GM19397 (cell line): ENCODE measurements at regions not wholly inside any gene's neighbourhood (a gene's known extent, or its start where the extent isn't known, plus 50 kb on each side); places are given as distances from the start of the nearest gene placed in this dataset.
"Not testable (repeated sequence)": the region's sequence is repeated elsewhere in the genome, so short reads cannot be mapped to it uniquely, and the experiment has no call there.

Experiments
- ATAC-seq: cut with Tn5 transposase; IDR thresholded peaks from one replicate; pipeline ENCODE4 v1.9.1; 2021; ENCODE audit warnings: mild to moderate bottlenecking, moderate library complexity; ENCODE audit not compliant: unreplicated experiment

GRCh38 chr18:54433368-54433767 is 75.7 kb downstream of the C18orf54 start:
- ATAC-seq = no peak

- no peak for ATAC-seq
Observed at GRCh38 chr18:54433857-54434256, 76.2 kb downstream of the C18orf54 start.

- no peak for ATAC-seq
Observed at GRCh38 chr18:54434453-54434852, 76.7 kb downstream of the C18orf54 start.

- ATAC-seq = no peak
Observed at GRCh38 chr18:54436501-54436900, 78.8 kb downstream of the C18orf54 start.

- ATAC-seq = no peak
Observed at GRCh38 chr18:54440292-54440691, 82.6 kb downstream of the C18orf54 start.

- peak; percentile 77 for ATAC-seq
Observed at GRCh38 chr18:54444319-54444914, 86.7 kb downstream of the C18orf54 start.

- ATAC-seq = no peak
Observed at GRCh38 chr18:54453996-54454395, 96.3 kb downstream of the C18orf54 start.

GRCh38 chr18:54465502-54465901 is 107.8 kb downstream of the C18orf54 start:
- ATAC-seq = no peak

GRCh38 chr18:54466248-54467005 is 108.7 kb downstream of the C18orf54 start:
- no peak for ATAC-seq

GRCh38 chr18:54479365-54479764 is 111.7 kb upstream of the DYNAP start:
- ATAC-seq = no peak

- ATAC-seq = no peak
Observed at GRCh38 chr18:54480616-54481015, 110.4 kb upstream of the DYNAP start.

- ATAC-seq = not testable (repeated sequence)
Observed at GRCh38 chr18:54502451-54502850, 88.6 kb upstream of the DYNAP start.

- ATAC-seq = no peak
Observed at GRCh38 chr18:54503131-54503894, 87.7 kb upstream of the DYNAP start.

- ATAC-seq = no peak
Observed at GRCh38 chr18:54506516-54507261, 84.4 kb upstream of the DYNAP start.

GRCh38 chr18:54509793-54510192 is 81.3 kb upstream of the DYNAP start:
- ATAC-seq = no peak

- ATAC-seq = no peak
Observed at GRCh38 chr18:54515149-54515548, 75.9 kb upstream of the DYNAP start.

GRCh38 chr18:54517521-54517920 is 73.5 kb upstream of the DYNAP start:
- ATAC-seq = no peak

GRCh38 chr18:54521846-54522245 is 69.2 kb upstream of the DYNAP start:
- ATAC-seq = no peak

- ATAC-seq = no peak
Observed at GRCh38 chr18:54528942-54529376, 62.1 kb upstream of the DYNAP start.

- ATAC-seq = no peak
Observed at GRCh38 chr18:54529444-54529843, 61.6 kb upstream of the DYNAP start.

- ATAC-seq = no peak
Observed at GRCh38 chr18:54530285-54530684, 60.8 kb upstream of the DYNAP start.
